Esophagus muscularis mucosa (tissue), 3 donors: ENCODE measurements at regions not wholly inside any gene's neighbourhood (a gene's known extent, or its start where the extent isn't known, plus 50 kb on each side); places are given as distances from the start of the nearest gene placed in this dataset.

Experiments
- CTCF ChIP-seq, 3 experiments: fragments of 200-600 bp in 2 of 3; fragments of 450-650 bp in 1 of 3; sonication (generic) in 2 of 3; IDR thresholded peaks; one replicate each; pipeline ENCODE4 v1.5.1; 2017 to 2019; ENCODE audit warnings: antibody characterized with exemption in 3 of 3, mild to moderate bottlenecking in 2 of 3, moderate library complexity in 1 of 3
- POLR2A ChIP-seq: fragments of 450-650 bp; IDR thresholded peaks from one replicate; pipeline ENCODE4 v1.6.1; 2017; ENCODE audit warnings: antibody characterized with exemption, moderate library complexity, mild to moderate bottlenecking, low read depth
- POLR2AphosphoS5 ChIP-seq, 2 donors: sonication (generic); formaldehyde crosslinking; IDR thresholded peaks; one replicate each; pipeline ENCODE4 v1.6.1; 2017; ENCODE audit warnings: antibody characterized with exemption in 2 of 2

- no peak for TF ChIP-seq CTCF (IDR thresholded peaks at IDR 0.05)
- TF ChIP-seq POLR2A: no peak
- no peak for TF ChIP-seq POLR2AphosphoS5 (IDR thresholded peaks at IDR 0.05)
Observed at GRCh38 chr3:78066287-78066686, 1026.4 kb downstream of the ROBO2 start.
